ENCODE measurements at regions not wholly inside any gene's neighbourhood (a gene's known extent, or its start where the extent isn't known, plus 50 kb on each side); places are given as distances from the start of the nearest gene placed in this dataset.
"Not testable (repeated sequence)": the region's sequence is repeated elsewhere in the genome, so short reads cannot be mapped to it uniquely, and the experiment has no call there.

DNA sequence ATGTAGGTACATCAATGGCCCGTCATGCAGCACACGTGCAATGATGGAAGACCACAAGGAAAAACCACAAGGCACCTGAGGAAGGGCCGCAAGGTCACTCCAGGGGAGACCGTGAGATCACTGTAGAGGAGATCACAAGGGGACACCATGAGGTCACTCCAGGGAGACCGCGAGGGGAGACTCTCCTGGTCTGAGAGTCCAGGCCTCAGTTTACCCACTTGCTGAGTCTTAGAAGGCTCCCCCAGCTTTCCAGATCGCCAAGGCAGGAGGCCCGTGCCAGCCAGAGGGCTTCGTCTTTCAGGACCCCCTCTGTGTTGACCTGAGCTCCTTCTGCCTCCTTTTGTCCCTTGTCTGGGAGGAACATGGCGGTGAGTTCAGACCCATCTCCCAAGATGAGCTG is 232.2 kb downstream of the ERMARD start:
- DNase-seq (ENCODE audit: low read depth, low spot score), result no peak

DNA sequence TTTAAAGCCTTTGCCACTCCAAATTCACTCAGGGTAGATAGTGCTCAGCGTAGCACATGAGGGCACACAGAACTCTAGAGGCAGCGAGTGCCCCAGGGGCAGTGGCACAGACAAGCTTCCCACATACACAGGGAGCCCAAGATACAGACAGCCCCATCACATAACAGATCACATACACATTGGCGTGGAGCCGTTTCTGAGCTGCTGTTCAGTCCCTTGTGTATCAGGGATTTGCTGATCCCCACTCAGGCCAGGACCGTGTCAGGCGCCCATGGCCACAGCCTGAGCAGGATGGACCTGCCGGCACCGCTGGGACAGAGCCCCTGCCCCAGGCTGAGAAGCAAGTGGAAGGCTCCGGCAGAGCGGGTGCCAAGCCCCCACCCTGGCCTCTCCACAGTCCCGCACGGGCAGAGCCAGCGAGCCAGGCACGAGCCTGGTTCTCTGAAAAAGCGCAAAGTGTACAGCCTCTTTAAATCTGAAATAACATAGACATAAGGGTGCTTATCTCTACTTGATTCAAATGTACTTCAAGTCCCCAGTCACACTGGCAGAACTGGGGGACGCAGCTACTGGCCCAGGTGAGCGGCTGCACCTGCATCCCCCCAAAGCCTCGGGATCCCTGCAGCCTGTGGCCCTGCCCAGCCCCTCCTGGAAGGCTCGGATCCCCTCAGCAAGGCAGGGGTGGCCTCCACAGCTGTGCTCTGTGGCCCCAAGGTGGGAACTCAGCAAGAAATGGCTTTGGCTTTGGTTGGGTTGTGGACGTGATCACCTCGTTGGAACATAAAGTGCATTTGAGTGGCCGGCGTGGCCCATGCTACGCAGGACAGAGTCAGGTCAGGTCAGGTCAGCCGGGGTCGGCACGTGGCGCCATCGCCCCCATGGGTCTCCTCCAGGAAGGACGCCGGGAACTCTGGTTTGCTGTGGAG is 231.3 kb downstream of the ERMARD start:
- no peak for DNase-seq (ENCODE audit: low read depth, low spot score)

DNA sequence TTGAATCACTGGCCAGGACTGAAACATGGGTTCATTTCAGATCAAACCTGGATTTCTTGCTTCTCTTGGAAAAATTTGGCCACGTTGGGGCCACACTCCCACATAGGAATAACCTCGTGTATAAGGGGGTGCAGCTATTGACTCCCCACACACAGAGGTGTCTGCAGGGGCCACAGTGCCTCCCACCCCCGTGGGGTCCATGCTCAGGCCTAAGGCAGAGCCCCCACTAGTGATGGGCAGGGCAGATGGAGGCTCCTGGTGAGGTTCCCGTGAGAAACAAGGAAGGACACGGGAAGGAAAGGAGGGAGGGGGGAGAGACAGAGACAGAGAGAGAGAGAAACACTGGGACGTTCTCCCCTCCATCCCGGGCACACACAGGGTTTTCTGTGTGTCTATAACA is 230.5 kb downstream of the ERMARD start:
- DNase-seq (ENCODE audit: low read depth, low spot score), result no peak

DNA sequence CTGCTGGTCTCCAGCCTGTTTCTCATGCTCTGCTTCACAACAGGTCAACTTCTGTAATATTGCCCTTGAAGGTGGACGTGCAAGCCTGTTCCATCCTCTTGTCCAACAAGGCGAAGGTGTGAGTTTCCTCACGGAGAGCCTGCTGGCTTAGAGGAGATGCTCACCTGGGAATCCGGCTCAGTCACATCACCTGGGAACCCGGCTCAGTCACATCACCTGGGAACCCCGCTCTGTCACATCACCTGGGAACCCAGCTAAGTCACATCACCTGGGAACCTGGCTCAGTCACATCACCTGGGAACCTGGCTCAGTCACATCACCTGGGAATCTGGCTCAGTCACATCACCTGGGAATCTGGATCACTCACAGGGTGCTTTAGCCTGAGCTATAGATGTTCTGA is 230.1 kb downstream of the ERMARD start:
- no peak for DNase-seq (ENCODE audit: low read depth, low spot score)

DNA sequence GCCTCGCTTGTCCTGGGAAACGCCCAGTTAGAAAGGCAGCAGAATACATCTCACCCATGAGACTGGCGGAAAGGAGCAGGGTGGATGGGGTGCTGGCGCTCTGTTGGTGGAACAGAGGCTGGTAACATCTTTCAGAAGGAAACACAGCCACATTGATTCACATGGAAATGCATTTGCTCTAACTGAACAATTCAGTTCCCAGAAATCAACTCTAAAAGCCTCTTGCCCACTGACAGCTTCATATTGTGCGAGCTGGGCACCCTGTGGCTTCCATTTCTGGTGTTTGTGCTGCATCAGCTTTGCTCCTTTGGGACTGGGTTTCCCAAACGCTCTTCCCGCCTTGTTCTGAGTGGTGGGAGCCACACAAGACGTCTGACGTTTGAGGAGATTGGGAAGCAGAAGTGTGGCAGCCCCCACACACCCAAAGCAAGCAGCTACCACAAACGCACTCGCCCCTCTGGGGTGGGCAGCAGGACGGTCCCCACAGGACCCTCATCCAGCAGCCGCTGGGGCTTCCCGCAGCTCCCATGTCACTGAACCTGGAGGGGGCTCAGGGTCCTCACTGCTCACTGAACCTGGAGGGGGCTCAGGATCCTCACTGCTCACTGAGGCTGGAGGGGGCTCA is 229.5 kb downstream of the ERMARD start:
- no peak for DNase-seq (ENCODE audit: low read depth, low spot score)

DNA sequence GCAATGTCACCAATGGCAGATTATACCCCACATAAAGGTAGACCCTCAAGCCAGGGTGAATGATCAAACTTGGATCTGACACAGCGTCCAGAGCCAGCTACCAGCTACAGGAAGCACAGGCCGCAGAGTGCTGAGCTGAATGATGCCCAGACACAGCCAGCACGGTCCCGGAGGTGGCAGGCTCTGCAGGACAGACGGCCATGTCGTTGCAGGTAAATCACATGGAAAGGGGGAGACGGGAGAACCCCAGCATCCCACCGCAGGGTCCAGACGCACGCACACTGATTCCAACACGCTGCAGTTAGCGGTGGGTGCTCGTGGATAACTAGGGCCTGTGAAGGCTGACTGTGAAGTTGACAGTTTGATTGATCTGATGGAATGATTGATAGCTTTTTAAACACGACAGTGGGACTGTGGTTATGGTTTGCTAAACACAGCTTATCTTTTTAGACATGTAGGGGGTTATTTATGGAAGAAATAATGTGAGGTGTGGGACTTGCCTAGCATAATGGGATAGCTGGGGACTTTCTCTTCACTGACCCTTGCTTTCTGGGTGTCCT is 228.5 kb downstream of the ERMARD start:
- no peak for DNase-seq (ENCODE audit: low read depth, low spot score)

DNA sequence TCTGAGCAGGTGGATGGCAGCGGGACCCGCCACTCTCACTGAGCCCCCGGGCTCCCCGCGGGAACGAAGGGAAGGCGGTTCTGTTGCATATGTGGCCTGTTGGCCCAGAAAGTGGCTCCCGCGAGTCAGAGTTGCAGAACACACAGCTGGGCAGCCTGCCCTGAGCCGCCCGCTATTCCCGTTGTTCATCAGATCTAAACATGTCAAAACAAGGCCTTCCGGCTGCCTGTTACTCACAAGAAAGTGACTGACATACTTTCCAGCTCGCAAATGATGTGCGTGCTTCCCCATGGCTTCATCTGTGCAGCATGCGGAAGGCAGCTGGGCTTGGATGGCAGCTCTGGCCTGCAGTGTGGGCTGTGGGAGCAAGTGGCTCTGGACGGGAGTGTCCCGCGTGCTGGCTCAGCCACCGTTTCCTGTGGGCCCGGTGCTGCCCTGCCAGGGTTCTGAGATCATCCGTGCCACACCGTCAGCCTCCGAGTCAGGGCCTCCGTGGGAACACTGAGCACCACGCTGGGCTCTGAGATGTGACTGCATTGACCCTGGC is 227.3 kb downstream of the ERMARD start:
- DNase-seq (ENCODE audit: low read depth, low spot score), result no peak

DNA sequence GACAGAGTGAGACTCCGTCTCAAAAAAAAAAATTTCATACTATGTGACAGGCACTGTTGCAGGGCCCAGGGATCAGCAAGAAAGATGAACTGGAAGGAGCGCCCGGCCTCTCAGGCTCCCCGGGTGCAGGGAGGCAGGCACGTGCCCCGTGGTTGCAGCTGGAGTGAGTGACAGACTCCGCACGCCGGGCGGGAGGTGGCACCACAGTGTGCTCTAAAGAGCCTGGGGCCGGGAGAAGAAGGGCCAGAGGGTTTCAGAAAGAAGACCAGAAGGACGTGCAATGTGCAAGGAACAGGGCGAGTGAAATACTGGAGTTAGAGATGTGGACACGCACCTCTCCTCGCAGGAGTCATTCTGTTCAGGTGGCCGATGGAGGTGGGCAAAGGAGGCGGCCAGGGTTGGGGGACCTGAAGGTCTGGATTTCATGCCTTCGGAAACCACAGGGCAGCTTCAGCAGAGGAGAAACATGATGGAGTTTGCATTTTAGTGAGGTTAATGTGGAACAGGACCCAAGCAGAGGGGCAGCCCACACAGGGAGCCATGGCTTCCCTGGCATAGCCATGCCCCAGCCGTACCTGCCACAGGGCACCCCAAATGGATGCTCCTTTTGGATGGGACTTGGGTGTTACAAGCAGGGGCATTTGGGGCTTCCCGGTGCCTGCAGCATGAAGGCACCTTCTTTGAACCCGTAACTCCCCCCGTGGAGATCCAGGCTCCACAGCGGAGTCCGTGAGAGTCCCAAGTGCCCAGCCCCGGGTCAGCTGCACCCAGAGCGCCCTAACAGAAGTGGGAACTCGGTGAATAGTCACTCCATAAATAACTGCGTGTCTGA is 226.2 kb downstream of the ERMARD start:
- no peak for DNase-seq (ENCODE audit: low read depth, low spot score)

DNA sequence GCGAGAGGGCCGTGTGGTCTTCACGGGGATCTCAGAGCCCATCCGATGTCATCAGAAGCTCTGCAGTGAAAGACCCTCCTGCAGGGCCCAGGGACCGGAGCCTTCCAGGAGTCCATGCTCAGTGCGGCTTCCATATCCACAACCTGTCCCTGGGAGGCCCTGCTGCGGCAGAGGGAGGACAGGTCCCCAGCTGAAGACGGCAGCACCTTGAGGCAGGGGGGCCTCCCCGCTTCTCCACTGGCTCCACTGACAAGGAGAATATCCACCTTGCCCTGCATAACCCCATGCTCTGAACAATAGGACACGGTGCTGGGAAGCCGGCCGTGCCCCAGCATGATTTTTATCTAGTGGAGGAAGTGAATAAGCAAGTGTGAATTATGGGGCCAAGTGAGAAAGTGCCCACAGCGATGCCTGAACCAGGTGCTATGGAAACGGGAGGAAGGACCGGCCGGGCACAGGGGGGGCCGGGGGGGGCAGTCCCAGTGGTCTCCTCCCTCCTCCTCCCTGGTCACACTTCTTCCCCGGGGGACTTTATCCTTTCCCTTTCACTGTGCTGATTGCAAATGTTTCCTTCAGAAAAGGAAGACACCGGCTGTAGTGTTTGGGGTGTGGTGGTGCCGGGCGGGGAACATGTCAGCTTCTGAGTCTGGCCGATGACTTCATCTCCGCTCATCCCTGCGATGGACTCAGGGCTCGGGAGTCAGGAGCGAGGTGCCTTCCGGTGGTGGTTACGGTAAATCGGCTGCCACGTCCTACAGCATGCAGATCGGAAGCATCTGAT is 225.1 kb downstream of the ERMARD start:
- DNase-seq (ENCODE audit: low read depth, low spot score), result no peak

DNA sequence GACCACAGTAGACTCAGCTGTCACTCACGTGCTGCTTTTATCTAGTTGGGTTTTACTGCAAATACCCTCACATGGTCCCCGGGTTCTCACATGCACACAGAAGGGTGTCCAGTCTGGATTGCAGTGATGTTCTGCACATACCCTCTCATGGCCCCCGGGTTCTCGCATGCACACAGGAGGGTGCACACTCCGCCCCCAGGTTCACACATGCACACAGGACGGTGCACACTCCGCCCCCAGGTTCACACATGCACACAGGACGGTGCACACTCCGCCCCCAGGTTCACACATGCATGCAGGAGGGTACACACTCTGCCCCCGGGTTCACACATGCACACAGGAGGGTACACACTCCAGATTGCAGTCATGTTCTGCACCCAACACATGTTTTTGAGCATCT is 224.3 kb downstream of the ERMARD start:
- no peak for DNase-seq (ENCODE audit: low read depth, low spot score)

DNA sequence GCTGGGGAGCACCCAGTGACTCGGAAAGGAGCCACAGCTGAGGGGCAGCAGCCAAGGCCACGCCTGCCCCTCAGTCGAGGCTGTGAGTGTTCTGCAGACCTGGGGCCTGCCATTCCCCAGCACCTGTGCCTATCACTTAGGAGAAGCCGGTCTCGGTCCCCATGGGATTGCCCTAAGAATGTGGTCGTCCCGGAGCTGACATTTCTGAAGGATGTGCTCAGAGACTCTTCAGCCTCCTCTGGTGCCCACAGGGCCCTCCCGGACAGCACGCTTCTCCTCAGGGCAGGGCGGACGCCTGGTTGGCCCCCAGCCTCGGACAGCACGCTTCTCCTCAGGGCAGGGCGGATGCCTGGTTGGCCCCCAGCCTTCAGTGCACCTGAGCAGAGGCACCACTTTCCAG is 223.9 kb downstream of the ERMARD start:
- DNase-seq (ENCODE audit: low read depth, low spot score), result no peak

DNA sequence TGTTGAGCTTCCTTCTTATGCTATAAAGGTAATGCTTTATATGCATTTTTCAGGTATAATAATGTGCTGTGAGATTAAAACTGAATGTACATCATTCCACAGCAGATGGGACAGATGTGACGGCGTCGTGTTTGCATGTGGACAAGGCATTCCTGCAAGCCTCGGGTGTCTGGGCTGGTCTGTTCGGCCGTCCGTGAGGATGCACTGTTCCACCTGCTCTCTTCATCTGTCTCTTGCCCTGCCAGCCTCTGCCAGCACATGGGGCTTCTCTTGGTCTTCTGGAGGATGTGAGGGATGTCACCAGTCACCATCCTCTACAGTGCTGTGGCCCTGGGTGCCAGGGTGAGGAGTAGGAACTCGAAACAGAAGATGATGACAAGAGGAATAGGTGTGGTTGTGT is 223.2 kb downstream of the ERMARD start:
- DNase-seq (ENCODE audit: low read depth, low spot score), result no peak

DNA sequence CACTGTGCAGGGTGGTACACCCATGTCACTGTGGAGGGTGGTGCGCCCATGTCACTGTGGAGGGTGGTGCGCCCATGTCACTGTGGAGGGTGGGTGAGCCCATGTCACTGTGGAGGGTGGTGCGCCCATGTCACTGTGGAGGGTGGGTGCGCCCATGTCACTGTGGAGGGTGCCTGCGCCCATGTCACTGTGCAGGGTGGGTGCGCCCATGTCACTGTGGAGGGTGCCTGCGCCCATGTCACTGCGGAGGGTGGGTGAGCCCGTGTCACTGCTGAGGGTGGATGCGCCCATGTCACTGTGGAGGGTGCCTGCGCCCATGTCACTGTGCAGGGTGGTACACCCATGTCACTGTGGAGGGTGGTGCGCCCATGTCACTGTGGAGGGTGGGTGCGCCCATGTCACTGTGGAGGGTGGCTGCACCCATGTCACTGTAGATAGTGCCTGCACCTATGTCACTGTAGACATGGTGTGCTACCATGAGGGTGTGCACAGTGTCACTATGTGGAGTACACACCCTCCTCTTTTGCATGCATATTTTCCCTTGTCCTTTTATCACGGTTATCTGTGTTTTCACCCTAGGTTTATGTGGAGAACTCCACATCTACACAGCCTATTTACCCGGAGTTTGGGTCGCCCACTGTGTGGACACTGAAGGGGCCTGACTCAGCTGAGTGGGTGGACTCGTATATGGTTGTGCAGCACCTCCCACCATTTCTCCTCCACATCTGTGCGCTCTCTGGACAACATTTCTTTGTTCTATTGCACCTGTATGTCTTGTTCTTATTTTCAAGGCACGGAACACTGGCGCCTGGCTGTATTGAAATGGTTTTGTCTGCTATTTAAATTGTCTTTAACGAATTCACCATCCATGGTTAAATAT is 222.4 kb downstream of the ERMARD start:
- DNase-seq (ENCODE audit: low read depth, low spot score), result not testable (repeated sequence)

DNA sequence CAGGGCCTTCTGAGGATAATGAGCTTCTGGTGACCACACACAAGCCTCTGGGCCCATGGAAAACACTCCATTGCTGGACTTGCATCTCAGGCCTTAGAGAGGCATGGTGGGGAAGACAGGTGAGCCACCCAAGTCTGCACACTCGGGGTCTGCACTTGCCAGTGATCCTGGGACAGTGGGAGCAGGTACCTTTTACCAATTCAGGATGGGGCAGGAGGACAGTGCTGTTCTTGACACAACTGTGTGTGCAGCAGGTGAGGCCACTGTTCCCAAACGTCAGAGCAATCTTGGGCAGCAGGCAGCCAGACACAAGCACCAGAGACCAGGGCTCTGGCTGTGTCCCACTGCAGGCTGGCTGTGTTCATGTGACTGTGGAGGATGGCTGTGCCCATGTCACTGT is 221.3 kb downstream of the ERMARD start:
- no peak for DNase-seq (ENCODE audit: low read depth, low spot score)

DNA sequence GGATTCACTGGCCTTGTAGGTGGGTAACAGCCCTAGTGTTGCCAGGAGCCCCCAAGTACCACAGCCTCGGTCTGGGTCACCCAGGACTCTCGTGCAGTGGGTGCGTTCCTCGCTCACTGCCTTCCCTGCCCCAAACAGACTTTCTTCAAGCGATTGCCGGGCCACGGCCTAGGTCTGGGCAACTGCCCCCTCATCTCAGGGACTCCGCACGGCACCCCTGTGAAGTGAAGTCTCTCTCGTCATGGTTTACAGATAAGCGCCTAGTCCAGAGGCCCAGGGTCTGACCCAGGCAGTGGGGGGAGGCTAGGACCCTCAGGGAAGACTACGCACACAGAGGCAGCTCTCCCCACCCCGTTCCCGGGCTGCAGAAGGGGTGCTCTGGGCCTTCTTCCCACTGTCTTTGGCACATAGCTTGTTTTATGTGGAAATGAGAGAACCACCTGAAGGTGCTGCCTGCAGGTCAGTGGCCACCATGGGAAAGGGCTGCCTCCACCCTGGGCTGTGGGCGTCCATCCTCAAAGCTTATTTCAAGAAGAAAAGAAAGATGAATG is 220.8 kb downstream of the ERMARD start:
- DNase-seq (ENCODE audit: low read depth, low spot score), result no peak

DNA sequence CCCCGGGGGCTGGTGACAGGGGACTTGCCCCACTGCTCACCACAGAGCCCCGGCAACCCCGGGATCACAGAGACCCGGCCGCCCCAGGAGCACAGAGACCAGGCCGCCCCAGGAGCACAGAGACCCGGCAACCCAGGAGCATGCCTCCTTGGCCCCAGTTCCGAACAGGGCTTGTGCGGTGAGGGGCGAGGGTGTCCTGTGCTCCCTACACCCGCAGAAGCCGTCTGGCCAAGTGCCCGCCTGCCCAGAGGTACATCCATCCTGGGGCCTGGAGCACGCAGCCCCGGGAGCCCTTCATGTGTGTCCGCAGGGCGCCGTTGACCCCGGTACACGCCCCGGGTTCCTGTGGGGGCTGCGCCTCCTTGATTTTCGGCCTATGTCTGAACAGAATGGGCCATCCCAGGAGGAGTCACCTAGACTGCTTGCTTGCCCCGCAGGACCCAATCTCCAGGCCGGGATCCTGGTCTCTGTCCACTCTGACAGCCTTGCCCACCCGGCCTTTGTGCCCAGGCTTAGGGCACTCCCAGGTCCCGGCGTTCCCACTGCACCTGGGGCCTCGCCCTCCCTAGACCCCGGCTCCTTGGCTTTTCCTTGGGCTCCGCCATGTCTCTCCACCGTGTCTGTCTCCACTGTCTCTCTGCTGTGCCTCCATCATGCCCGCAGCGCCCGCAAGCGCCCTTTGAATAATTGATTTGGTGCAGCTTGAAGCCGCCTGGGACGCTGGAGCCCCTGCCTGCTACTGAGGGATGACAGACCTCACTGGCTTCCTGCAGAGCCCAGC is 219.8 kb downstream of the ERMARD start:
- DNase-seq (ENCODE audit: low read depth, low spot score), result no peak

DNA sequence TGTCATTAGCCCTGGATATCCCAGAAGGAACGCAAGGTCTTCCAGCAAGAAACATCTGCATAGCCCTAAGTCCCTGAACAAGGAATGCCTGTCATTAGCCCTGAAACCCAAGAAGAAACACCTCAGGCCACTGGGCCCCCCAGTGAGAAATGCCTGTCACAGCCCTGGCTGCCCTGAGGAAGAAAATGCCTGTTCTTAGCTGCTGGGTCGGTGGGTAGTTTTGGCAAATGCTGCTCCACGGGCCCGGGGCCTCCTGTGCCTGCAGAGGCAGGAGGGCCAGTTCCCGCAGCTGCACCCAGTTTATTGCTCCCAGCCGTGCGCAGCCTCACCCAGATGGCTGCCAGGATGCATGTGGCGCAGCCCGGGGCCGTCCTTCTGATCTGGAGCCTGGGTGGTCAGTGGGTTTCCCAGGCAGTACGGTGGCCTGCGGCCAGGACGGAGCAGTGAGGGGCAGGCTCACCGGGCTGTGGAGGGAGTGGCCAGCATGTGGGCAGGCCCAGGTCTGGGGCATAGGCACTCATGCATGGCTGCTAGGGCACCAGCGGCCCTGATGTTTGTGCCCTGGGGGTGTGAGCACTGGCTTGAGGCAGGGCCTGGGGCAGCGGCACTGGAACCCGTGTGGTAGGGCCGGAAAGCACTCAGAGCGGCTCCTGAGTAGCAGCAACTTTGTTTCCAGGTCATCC is 219.0 kb downstream of the ERMARD start:
- DNase-seq (ENCODE audit: low read depth, low spot score), result no peak

DNA sequence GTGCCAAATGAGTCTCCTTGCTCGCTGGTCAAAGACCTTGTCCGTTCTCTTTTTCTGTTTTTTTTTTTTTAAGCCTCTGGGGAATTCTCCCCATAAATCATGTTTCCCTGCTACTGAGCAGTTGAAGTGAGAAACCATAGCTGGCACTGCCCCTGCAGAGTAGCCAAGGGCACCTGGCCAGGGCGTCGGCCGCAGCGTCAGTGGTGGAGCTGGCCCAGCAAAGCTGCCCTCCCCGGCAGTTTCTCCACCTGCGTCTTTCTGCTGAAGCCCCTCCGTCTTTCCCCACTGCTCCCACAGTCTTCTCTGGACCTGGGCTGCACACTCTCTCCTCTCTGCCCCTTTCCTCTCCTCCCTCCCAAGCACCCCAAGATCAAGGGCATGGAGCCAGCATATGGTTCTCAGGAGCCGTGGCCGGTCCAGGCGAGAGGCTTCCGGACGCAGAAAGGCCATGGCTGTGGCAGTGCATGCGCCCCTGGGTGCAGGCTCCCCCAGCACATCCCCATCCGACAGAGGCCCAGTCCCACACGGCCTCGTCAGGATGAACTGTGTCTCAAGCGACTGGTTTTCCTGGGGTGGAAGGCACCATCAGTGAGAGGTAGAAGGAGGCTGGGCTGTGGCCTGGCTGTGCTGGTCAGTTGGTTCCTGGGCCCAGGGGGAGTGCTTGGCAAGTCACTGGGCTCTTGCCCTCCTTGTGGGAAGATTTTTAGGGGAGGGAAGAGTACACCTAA is 218.1 kb downstream of the ERMARD start:
- DNase-seq (ENCODE audit: low read depth, low spot score), result no peak
